GM19023 (cell line): ENCODE measurements at regions not wholly inside any gene's neighbourhood (a gene's known extent, or its start where the extent isn't known, plus 50 kb on each side); places are given as distances from the start of the nearest gene placed in this dataset.
"Not testable (repeated sequence)": the region's sequence is repeated elsewhere in the genome, so short reads cannot be mapped to it uniquely, and the experiment has no call there.

Source experiments
- ATAC-seq: cut with Tn5 transposase; IDR thresholded peaks from one replicate; pipeline ENCODE4 v1.9.1; 2021; ENCODE audit warnings: mild to moderate bottlenecking, moderate library complexity; ENCODE audit not compliant: unreplicated experiment

- not testable (repeated sequence) for ATAC-seq
Observed at GRCh38 chr2:107535905-107536689, 290.6 kb upstream of the RGPD4 start.

- ATAC-seq = no peak
Observed at GRCh38 chr2:107542314-107542740, 284.4 kb upstream of the RGPD4 start.

- ATAC-seq = no peak
Observed at GRCh38 chr2:107543793-107544192, 282.9 kb upstream of the RGPD4 start.

- no peak for ATAC-seq
Observed at GRCh38 chr2:107545066-107545465, 281.6 kb upstream of the RGPD4 start.

GRCh38 chr2:107545851-107546250, 280.8 kb upstream of the RGPD4 start:
- ATAC-seq = no peak

- ATAC-seq = no peak
Observed at GRCh38 chr2:107548216-107548615, 278.5 kb upstream of the RGPD4 start.

GRCh38 chr2:107553046-107553445, 273.6 kb upstream of the RGPD4 start:
- ATAC-seq = no peak

GRCh38 chr2:107553539-107553938, 273.2 kb upstream of the RGPD4 start:
- no peak for ATAC-seq

- no peak for ATAC-seq
Observed at GRCh38 chr2:107556038-107556627, 270.6 kb upstream of the RGPD4 start.

GRCh38 chr2:107558295-107558694, 268.4 kb upstream of the RGPD4 start:
- ATAC-seq = no peak

- ATAC-seq = no peak
Observed at GRCh38 chr2:107569496-107569895, 257.2 kb upstream of the RGPD4 start.

- no peak for ATAC-seq
Observed at GRCh38 chr2:107570876-107571275, 255.8 kb upstream of the RGPD4 start.

- not testable (repeated sequence) for ATAC-seq
Observed at GRCh38 chr2:107572890-107573289, 253.8 kb upstream of the RGPD4 start.

GRCh38 chr2:107576991-107577390, 249.7 kb upstream of the RGPD4 start:
- ATAC-seq = no peak

- ATAC-seq = no peak
Observed at GRCh38 chr2:107582487-107582886, 244.2 kb upstream of the RGPD4 start.

GRCh38 chr2:107584577-107584976, 242.1 kb upstream of the RGPD4 start:
- ATAC-seq = no peak

- no peak for ATAC-seq
Observed at GRCh38 chr2:107585851-107586250, 240.8 kb upstream of the RGPD4 start.

- ATAC-seq = no peak
Observed at GRCh38 chr2:107588181-107588580, 238.5 kb upstream of the RGPD4 start.

GRCh38 chr2:107589079-107589491, 237.6 kb upstream of the RGPD4 start:
- ATAC-seq = no peak

- no peak for ATAC-seq
Observed at GRCh38 chr2:107591561-107592279, 235.0 kb upstream of the RGPD4 start.

- no peak for ATAC-seq
Observed at GRCh38 chr2:107592280-107592624, 234.4 kb upstream of the RGPD4 start.

GRCh38 chr2:107595285-107595684, 231.4 kb upstream of the RGPD4 start:
- no peak for ATAC-seq
